Suprapubic skin (tissue), 4 donors: ENCODE measurements at regions not wholly inside any gene's neighbourhood (a gene's known extent, or its start where the extent isn't known, plus 50 kb on each side); places are given as distances from the start of the nearest gene placed in this dataset.

ENCODE experiments used
- DNase-seq, 2 donors: peaks; one replicate each; pipeline ENCODE4 v3.0.0-alpha.2; 2019; ENCODE audit warnings: low spot score in 2 of 2
- H3K27ac ChIP-seq: fragments of 200-600 bp; sonication (generic); one replicate; pipeline ENCODE4 v1.5.1; 2019
- H3K27me3 ChIP-seq: fragments of 200-600 bp; sonication (generic); one replicate; pipeline ENCODE4 v1.5.1; 2019
- H3K36me3 ChIP-seq: fragments of 200-600 bp; sonication (generic); one replicate; pipeline ENCODE4 v1.5.1; 2019
- H3K4me1 ChIP-seq: fragments of 200-600 bp; sonication (generic); one replicate; pipeline ENCODE4 v1.5.1; 2019
- H3K4me3 ChIP-seq: fragments of 200-600 bp; sonication (generic); one replicate; pipeline ENCODE4 v1.5.1; 2019; ENCODE audit warnings: mild to moderate bottlenecking
- H3K9me3 ChIP-seq: fragments of 200-600 bp; sonication (generic); one replicate; pipeline ENCODE4 v1.5.1; 2019
- CTCF ChIP-seq, 2 donors: fragments of 200-600 bp in 1 of 2; fragments of 450-650 bp in 1 of 2; sonication (generic) in 1 of 2; IDR thresholded peaks; one replicate each; pipeline ENCODE4 v1.5.1; 2016 to 2019; ENCODE audit warnings: antibody characterized with exemption in 2 of 2, mild to moderate bottlenecking in 1 of 2, moderate library complexity in 1 of 2
- EP300 ChIP-seq: sonication (generic); formaldehyde crosslinking; IDR thresholded peaks from one replicate; pipeline ENCODE4 v1.6.1; 2017; ENCODE audit warnings: antibody characterized with exemption
- POLR2A ChIP-seq, 2 donors: fragments of 450-650 bp; IDR thresholded peaks; one replicate each; pipeline ENCODE4 v1.6.1; 2017; ENCODE audit warnings: antibody characterized with exemption in 2 of 2, mild to moderate bottlenecking in 2 of 2, moderate library complexity in 2 of 2
- POLR2AphosphoS5 ChIP-seq, 3 donors: sonication (generic); formaldehyde crosslinking; IDR thresholded peaks; one replicate each; pipeline ENCODE4 v1.6.1; 2017; ENCODE audit warnings: antibody characterized with exemption in 3 of 3
- WGBS: methylation state at CpG from one replicate; pipeline ENCODE4 v1.1.5; 2018; 5-methylcytosine and 5-hydroxymethylcytosine counted together

- TF ChIP-seq POLR2A (IDR thresholded peaks at IDR 0.05) (no peak), POLR2AphosphoS5 (IDR thresholded peaks at IDR 0.05) (no peak), EP300 (no peak), CTCF (IDR thresholded peaks at IDR 0.05) (no peak)
- DNase-seq = no peak
- Histone ChIP-seq H3K4me1 (no peaks in the 10 kb centered on the region), H3K27ac (no peak overlapping the region), H3K9me3 (peaks cover 2% of the 10 kb centered on the region), H3K4me3 (no peak overlapping the region), H3K27me3 (no peaks in the 10 kb centered on the region), H3K36me3 (no peaks in the 10 kb centered on the region)
- 62% methylated on average over 3 of the region's 3 CpGs for WGBS
Measured at GRCh38 chr1:80392529-80392928, 1386.0 kb upstream of the ADGRL4 start.

GRCh38 chr1:80385650-80386049, 1379.1 kb upstream of the ADGRL4 start:
- DNase-seq = no peak
- H3K4me3 ChIP-seq = no peak overlapping the region
- TF ChIP-seq POLR2A (IDR thresholded peaks at IDR 0.05) (no peak), CTCF (IDR thresholded peaks at IDR 0.05) (no peak), EP300 (no peak), POLR2AphosphoS5 (IDR thresholded peaks at IDR 0.05) (no peak)

GRCh38 chr1:80384959-80385358, 1378.4 kb upstream of the ADGRL4 start:
- no peak overlapping the region for H3K27ac ChIP-seq
- TF ChIP-seq CTCF (IDR thresholded peaks at IDR 0.05) (no peak), POLR2A (IDR thresholded peaks at IDR 0.05) (no peak), EP300 (no peak), POLR2AphosphoS5 (IDR thresholded peaks at IDR 0.05) (no peak)

More at GRCh38 chr1:80385650-80386049, 1379.1 kb upstream of the ADGRL4 start:
- Histone ChIP-seq H3K36me3 (no peaks in the 10 kb centered on the region), H3K27ac (no peak overlapping the region), H3K4me1 (no peaks in the 10 kb centered on the region), H3K27me3 (no peaks in the 10 kb centered on the region), H3K9me3 (peaks cover 2% of the 10 kb centered on the region)

GRCh38 chr1:80384083-80384830, 1377.7 kb upstream of the ADGRL4 start:
- TF ChIP-seq POLR2AphosphoS5 (IDR thresholded peaks at IDR 0.05) (no peak), POLR2A (IDR thresholded peaks at IDR 0.05) (no peak), CTCF (IDR thresholded peaks at IDR 0.05) (no peak), EP300 (no peak)
- Histone ChIP-seq H3K27me3 (no peaks in the 10 kb centered on the region), H3K4me1 (no peaks in the 10 kb centered on the region), H3K4me3 (no peak overlapping the region), H3K27ac (no peak overlapping the region), H3K36me3 (no peaks in the 10 kb centered on the region), H3K9me3 (no peaks in the 10 kb centered on the region)
- WGBS = 80% methylated on average over 1 of the region's 1 CpG
- no peak for DNase-seq

More at GRCh38 chr1:80384959-80385358, 1378.4 kb upstream of the ADGRL4 start:
- no peaks in the 10 kb centered on the region for H3K27me3 ChIP-seq
- H3K4me1 ChIP-seq = no peaks in the 10 kb centered on the region
- H3K9me3 ChIP-seq = peaks cover under 1% of the 10 kb centered on the region
- H3K36me3 ChIP-seq = no peaks in the 10 kb centered on the region
- H3K4me3 ChIP-seq = no peak overlapping the region
- no peak for DNase-seq

GRCh38 chr1:80375662-80376061, 1369.1 kb upstream of the ADGRL4 start:
- H3K9me3 ChIP-seq = no peaks in the 10 kb centered on the region
- H3K4me1 ChIP-seq = no peaks in the 10 kb centered on the region
- no peaks in the 10 kb centered on the region for H3K27me3 ChIP-seq
- no peak for DNase-seq
- no peak for TF ChIP-seq CTCF (IDR thresholded peaks at IDR 0.05)
- TF ChIP-seq POLR2AphosphoS5 (IDR thresholded peaks at IDR 0.05) = no peak
- H3K36me3 ChIP-seq = no peaks in the 10 kb centered on the region
- no peak overlapping the region for H3K4me3 ChIP-seq
- H3K27ac ChIP-seq = no peak overlapping the region
